HepG2 (cell line): ENCODE measurements at regions not wholly inside any gene's neighbourhood (a gene's known extent, or its start where the extent isn't known, plus 50 kb on each side); places are given as distances from the start of the nearest gene placed in this dataset.

Experiments used
- EP300 ChIP-seq, 3 experiments: sonication (generic) in 1 of 3; formaldehyde crosslinking in 1 of 3; IDR thresholded peaks; 2 replicates each; pipeline versions ENCODE4 v1.5.1 to v1.6.1; 2011 to 2020; ENCODE audit warnings: low read depth in 2 of 3, low read length in 2 of 3, borderline replicate concordance in 1 of 3, improper control_type of control experiment in 1 of 3, mild to moderate bottlenecking in 1 of 3, missing genetic modification reagents in 1 of 3, moderate library complexity in 1 of 3
- ESRRA ChIP-seq: sonication (generic); formaldehyde crosslinking; IDR thresholded peaks from 2 replicates; pipeline ENCODE4 v1.5.1; 2020; ENCODE audit warnings: mild to moderate bottlenecking, low read depth, missing genetic modification reagents
- NFYB ChIP-seq: sonication (generic); formaldehyde crosslinking; IDR thresholded peaks from 2 replicates; pipeline ENCODE4 v1.4.0; 2020; ENCODE audit warnings: missing genetic modification reagents
- ZNF12 ChIP-seq: sonication (generic); formaldehyde crosslinking; IDR thresholded peaks from 2 replicates; pipeline ENCODE4 v1.5.0; 2020; ENCODE audit warnings: missing genetic modification reagents
- ZNF563 ChIP-seq: sonication (generic); formaldehyde crosslinking; IDR thresholded peaks from 2 replicates; pipeline ENCODE4 v1.8.0; 2022; ENCODE audit warnings: mild to moderate bottlenecking, moderate library complexity, missing genetic modification reagents
- TF ChIP-seq, protein P1 (sequence below): sonication (generic); formaldehyde crosslinking; IDR thresholded peaks from 2 replicates; pipeline ENCODE4 v1.8.1; 2022; ENCODE audit warnings: low read depth, mild to moderate bottlenecking, missing genetic modification reagents
- TF ChIP-seq, protein P2 (sequence below): sonication (generic); formaldehyde crosslinking; IDR thresholded peaks from 2 replicates; pipeline ENCODE4 v1.5.0; 2020; ENCODE audit warnings: mild to moderate bottlenecking, missing genetic modification reagents, moderate library complexity

DNA sequence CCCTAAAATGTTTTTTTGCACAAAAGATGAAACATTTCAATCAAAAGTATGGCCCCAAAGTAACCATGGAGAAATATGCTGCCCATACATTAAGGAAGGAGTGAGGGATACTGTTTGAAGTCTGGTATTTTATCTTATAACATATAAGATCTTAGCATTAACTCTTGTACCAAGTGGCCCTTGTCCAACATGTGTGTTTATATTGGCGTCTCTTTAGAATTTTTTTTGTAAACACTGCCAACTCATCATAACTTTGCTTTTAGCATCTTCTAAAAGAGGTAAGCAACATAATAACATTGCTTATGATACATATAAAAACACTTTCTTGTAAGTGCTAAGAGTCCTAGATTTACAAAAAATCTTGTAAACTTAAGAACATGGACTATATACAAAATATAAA, 419.7 kb downstream of the ADAMTS20 start:
- TF ChIP-seq ESRRA (CRISPR knock-in tag) (no peak), NFYB (no peak), ZNF563 (CRISPR knock-in tag) (no peak), ZNF12 (no peak), EP300 (IDR thresholded peaks at IDR 0.05; ENCODE audit: low read depth in 2 of 2, low read length in 2 of 2) (no peak), EP300 (CRISPR knock-in tag; IDR thresholded peaks at IDR 0.05; ENCODE audit: borderline replicate concordance) (no peak)
- TF ChIP-seq, protein P1, sequence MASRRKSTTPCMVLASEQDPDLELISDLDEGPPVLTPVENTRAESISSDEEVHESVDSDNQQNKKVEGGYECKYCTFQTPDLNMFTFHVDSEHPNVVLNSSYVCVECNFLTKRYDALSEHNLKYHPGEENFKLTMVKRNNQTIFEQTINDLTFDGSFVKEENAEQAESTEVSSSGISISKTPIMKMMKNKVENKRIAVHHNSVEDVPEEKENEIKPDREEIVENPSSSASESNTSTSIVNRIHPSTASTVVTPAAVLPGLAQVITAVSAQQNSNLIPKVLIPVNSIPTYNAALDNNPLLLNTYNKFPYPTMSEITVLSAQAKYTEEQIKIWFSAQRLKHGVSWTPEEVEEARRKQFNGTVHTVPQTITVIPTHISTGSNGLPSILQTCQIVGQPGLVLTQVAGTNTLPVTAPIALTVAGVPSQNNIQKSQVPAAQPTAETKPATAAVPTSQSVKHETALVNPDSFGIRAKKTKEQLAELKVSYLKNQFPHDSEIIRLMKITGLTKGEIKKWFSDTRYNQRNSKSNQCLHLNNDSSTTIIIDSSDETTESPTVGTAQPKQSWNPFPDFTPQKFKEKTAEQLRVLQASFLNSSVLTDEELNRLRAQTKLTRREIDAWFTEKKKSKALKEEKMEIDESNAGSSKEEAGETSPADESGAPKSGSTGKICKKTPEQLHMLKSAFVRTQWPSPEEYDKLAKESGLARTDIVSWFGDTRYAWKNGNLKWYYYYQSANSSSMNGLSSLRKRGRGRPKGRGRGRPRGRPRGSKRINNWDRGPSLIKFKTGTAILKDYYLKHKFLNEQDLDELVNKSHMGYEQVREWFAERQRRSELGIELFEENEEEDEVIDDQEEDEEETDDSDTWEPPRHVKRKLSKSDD, result no peak
- TF ChIP-seq, protein P2, sequence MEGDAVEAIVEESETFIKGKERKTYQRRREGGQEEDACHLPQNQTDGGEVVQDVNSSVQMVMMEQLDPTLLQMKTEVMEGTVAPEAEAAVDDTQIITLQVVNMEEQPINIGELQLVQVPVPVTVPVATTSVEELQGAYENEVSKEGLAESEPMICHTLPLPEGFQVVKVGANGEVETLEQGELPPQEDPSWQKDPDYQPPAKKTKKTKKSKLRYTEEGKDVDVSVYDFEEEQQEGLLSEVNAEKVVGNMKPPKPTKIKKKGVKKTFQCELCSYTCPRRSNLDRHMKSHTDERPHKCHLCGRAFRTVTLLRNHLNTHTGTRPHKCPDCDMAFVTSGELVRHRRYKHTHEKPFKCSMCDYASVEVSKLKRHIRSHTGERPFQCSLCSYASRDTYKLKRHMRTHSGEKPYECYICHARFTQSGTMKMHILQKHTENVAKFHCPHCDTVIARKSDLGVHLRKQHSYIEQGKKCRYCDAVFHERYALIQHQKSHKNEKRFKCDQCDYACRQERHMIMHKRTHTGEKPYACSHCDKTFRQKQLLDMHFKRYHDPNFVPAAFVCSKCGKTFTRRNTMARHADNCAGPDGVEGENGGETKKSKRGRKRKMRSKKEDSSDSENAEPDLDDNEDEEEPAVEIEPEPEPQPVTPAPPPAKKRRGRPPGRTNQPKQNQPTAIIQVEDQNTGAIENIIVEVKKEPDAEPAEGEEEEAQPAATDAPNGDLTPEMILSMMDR (CRISPR knock-in tag), result no peak
